ENCODE measurements at regions not wholly inside any gene's neighbourhood (a gene's known extent, or its start where the extent isn't known, plus 50 kb on each side); places are given as distances from the start of the nearest gene placed in this dataset.

DNA sequence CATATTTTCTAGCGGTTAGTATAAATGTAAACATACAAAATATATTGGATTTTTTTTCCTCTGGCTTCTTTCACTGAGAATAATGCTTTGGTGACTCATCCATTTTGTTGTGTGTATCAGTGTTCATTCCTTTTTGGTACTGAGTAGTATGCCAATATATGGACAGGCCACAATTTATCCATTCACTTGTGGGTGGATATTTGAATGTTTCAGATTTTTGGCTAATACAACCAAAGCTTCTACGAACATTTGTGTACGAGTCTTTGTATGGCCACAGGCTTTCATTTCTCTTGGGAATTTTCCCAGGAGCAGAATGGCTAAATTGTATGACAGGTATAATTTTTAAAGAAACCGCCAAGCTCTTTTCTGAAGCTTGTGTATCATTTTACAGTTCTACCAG lies 677.5 kb downstream of the HDGFL1 start:
- no peaks in the 10 kb centered on the region for H3K36me3 ChIP-seq (ENCODE audit: control insufficient read depth in 4 of 4, insufficient read depth in 3 of 4, low read depth in 1 of 4, low read length in 3 of 4)
- 92% methylated on average over 4 of the region's 4 CpGs for WGBS
- no peak for DNase-seq (ENCODE audit: low spot score)

DNA sequence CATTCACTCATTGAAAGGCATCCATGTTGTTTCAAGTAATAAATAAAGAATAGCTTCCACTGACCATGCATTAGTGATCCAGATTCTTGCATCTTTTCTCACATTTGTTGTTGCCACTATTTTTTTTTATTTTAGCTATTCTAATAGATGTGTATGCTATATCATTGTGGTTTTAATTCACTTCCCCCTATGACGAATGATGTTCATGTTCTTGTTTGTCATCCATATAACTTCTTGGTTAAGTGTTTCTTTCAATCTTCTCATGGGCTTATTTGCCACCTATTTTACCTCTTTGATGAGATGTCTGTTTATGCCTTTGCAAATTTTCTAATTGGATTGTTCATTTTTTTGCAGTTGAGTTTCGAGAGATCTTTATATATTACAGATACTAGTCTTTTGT lies 681.2 kb downstream of the HDGFL1 start:
- no peaks in the 10 kb centered on the region for H3K9me3 ChIP-seq (ENCODE audit: control insufficient read depth in 4 of 4, low read length in 3 of 4)
- 83% methylated on average over 2 of the region's 2 CpGs for WGBS
- DNase-seq (ENCODE audit: low spot score), result no peak
- no peaks in the 10 kb centered on the region for H3K27me3 ChIP-seq (ENCODE audit: control insufficient read depth in 4 of 4, insufficient read depth in 4 of 4, low read length in 3 of 4)
- H3K4me1 ChIP-seq (ENCODE audit: control insufficient read depth in 4 of 4, insufficient read depth in 4 of 4, low read length in 3 of 4), result no peaks in the 10 kb centered on the region
- H3K27ac ChIP-seq (ENCODE audit: low read depth in 1 of 2, low read length in 2 of 2), result no peak overlapping the region
- H3K9ac ChIP-seq (ENCODE audit: low read depth in 1 of 2, low read length in 2 of 2), result no peak overlapping the region
- no peak overlapping the region for H3K4me3 ChIP-seq (ENCODE audit: low read depth in 1 of 3, low read length in 3 of 3)
- no peaks in the 10 kb centered on the region for H3K36me3 ChIP-seq (ENCODE audit: control insufficient read depth in 4 of 4, insufficient read depth in 3 of 4, low read depth in 1 of 4, low read length in 3 of 4)
- TF ChIP-seq, protein P1, sequence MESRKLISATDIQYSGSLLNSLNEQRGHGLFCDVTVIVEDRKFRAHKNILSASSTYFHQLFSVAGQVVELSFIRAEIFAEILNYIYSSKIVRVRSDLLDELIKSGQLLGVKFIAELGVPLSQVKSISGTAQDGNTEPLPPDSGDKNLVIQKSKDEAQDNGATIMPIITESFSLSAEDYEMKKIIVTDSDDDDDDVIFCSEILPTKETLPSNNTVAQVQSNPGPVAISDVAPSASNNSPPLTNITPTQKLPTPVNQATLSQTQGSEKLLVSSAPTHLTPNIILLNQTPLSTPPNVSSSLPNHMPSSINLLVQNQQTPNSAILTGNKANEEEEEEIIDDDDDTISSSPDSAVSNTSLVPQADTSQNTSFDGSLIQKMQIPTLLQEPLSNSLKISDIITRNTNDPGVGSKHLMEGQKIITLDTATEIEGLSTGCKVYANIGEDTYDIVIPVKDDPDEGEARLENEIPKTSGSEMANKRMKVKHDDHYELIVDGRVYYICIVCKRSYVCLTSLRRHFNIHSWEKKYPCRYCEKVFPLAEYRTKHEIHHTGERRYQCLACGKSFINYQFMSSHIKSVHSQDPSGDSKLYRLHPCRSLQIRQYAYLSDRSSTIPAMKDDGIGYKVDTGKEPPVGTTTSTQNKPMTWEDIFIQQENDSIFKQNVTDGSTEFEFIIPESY (IDR thresholded peaks at IDR 0.05), result no peak
- TF ChIP-seq RXRA (IDR thresholded peaks at IDR 0.05), result no peak
- no peak for TF ChIP-seq JUND (IDR thresholded peaks at IDR 0.05)
- no peak for TF ChIP-seq HNF4G (IDR thresholded peaks at IDR 0.05)
- no peak for TF ChIP-seq NR2F2 (IDR thresholded peaks at IDR 0.05)
- no peak for TF ChIP-seq TAF1 (conservative IDR thresholded peaks at IDR 0.05)
- TF ChIP-seq, protein P2, sequence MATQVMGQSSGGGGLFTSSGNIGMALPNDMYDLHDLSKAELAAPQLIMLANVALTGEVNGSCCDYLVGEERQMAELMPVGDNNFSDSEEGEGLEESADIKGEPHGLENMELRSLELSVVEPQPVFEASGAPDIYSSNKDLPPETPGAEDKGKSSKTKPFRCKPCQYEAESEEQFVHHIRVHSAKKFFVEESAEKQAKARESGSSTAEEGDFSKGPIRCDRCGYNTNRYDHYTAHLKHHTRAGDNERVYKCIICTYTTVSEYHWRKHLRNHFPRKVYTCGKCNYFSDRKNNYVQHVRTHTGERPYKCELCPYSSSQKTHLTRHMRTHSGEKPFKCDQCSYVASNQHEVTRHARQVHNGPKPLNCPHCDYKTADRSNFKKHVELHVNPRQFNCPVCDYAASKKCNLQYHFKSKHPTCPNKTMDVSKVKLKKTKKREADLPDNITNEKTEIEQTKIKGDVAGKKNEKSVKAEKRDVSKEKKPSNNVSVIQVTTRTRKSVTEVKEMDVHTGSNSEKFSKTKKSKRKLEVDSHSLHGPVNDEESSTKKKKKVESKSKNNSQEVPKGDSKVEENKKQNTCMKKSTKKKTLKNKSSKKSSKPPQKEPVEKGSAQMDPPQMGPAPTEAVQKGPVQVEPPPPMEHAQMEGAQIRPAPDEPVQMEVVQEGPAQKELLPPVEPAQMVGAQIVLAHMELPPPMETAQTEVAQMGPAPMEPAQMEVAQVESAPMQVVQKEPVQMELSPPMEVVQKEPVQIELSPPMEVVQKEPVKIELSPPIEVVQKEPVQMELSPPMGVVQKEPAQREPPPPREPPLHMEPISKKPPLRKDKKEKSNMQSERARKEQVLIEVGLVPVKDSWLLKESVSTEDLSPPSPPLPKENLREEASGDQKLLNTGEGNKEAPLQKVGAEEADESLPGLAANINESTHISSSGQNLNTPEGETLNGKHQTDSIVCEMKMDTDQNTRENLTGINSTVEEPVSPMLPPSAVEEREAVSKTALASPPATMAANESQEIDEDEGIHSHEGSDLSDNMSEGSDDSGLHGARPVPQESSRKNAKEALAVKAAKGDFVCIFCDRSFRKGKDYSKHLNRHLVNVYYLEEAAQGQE (IDR thresholded peaks at IDR 0.05), result no peak

More for the DNA sequence above, 677.5 kb downstream of the HDGFL1 start:
- no peaks in the 10 kb centered on the region for H3K4me1 ChIP-seq (ENCODE audit: control insufficient read depth in 4 of 4, insufficient read depth in 4 of 4, low read length in 3 of 4)
- no peak overlapping the region for H3K4me3 ChIP-seq (ENCODE audit: low read depth in 1 of 3, low read length in 3 of 3)
- H3K27ac ChIP-seq (ENCODE audit: low read depth in 1 of 2, low read length in 2 of 2), result no peak overlapping the region
- no peaks in the 10 kb centered on the region for H3K9me3 ChIP-seq (ENCODE audit: control insufficient read depth in 4 of 4, low read length in 3 of 4)
- no peak for TF ChIP-seq EGR1 (IDR thresholded peaks at IDR 0.05; ENCODE audit: low read depth in 2 of 2)
- TF ChIP-seq, protein P3, sequence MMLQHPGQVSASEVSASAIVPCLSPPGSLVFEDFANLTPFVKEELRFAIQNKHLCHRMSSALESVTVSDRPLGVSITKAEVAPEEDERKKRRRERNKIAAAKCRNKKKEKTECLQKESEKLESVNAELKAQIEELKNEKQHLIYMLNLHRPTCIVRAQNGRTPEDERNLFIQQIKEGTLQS (IDR thresholded peaks at IDR 0.05), result no peak
- TF ChIP-seq, protein P4, sequence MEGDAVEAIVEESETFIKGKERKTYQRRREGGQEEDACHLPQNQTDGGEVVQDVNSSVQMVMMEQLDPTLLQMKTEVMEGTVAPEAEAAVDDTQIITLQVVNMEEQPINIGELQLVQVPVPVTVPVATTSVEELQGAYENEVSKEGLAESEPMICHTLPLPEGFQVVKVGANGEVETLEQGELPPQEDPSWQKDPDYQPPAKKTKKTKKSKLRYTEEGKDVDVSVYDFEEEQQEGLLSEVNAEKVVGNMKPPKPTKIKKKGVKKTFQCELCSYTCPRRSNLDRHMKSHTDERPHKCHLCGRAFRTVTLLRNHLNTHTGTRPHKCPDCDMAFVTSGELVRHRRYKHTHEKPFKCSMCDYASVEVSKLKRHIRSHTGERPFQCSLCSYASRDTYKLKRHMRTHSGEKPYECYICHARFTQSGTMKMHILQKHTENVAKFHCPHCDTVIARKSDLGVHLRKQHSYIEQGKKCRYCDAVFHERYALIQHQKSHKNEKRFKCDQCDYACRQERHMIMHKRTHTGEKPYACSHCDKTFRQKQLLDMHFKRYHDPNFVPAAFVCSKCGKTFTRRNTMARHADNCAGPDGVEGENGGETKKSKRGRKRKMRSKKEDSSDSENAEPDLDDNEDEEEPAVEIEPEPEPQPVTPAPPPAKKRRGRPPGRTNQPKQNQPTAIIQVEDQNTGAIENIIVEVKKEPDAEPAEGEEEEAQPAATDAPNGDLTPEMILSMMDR (IDR thresholded peaks at IDR 0.05; ENCODE audit: low read depth, low read length, missing input control), result no peak
- TF ChIP-seq, protein P2 (IDR thresholded peaks at IDR 0.05), result no peak
- no peak for TF ChIP-seq TAF1 (conservative IDR thresholded peaks at IDR 0.05)
- TF ChIP-seq HNF4A (conservative IDR thresholded peaks at IDR 0.05), result no peak
- TF ChIP-seq, protein P5, sequence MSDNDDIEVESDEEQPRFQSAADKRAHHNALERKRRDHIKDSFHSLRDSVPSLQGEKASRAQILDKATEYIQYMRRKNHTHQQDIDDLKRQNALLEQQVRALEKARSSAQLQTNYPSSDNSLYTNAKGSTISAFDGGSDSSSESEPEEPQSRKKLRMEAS (IDR thresholded peaks at IDR 0.05), result no peak
- TF ChIP-seq YY1 (IDR thresholded peaks at IDR 0.05), result no peak
- no peak for TF ChIP-seq NR2F2 (IDR thresholded peaks at IDR 0.05)
- no peak for TF ChIP-seq FOXA2 (IDR thresholded peaks at IDR 0.05)
- no peak for TF ChIP-seq RAD21 (IDR thresholded peaks at IDR 0.05)
- no peak for TF ChIP-seq FOXA1 (IDR thresholded peaks at IDR 0.05)
- TF ChIP-seq, protein P1 (IDR thresholded peaks at IDR 0.05), result no peak
- no peak for TF ChIP-seq HNF4G (IDR thresholded peaks at IDR 0.05)
- no peak for TF ChIP-seq SP1 (IDR thresholded peaks at IDR 0.05)
- no peak for TF ChIP-seq GABPA (IDR thresholded peaks at IDR 0.05 in 1 of 2, conservative IDR thresholded peaks at IDR 0.05 in 1 of 2)
- TF ChIP-seq RXRA (IDR thresholded peaks at IDR 0.05), result no peak
- H3K27me3 ChIP-seq (ENCODE audit: control insufficient read depth in 4 of 4, insufficient read depth in 4 of 4, low read length in 3 of 4), result no peaks in the 10 kb centered on the region
- H3K9ac ChIP-seq (ENCODE audit: low read depth in 1 of 2, low read length in 2 of 2), result no peak overlapping the region
